HCT116 (cell line): ENCODE measurements at regions not wholly inside any gene's neighbourhood (a gene's known extent, or its start where the extent isn't known, plus 50 kb on each side); places are given as distances from the start of the nearest gene placed in this dataset.

Source experiments
- ATAC-seq: fragments of 200-7000 bp; cut with Tn5 transposase; 2 replicates; pipeline ENCODE4 v1.9.1; 2020; ENCODE audit warnings: mild to moderate bottlenecking, moderate library complexity
- BruUV-seq: library from RNA; stranded (reverse); fragments of 400-500 nt; replicated peaks from 2 replicates; lab custom pipeline; 2021; lab: Mats Ljungman, UMichigan
- CTCF ChIA-PET: fragments of 300-600 bp; sonication (Branson Sonifier 250); formaldehyde crosslinking; loops from one replicate; lab custom pipeline; 2021; ENCODE audit warnings: antibody characterized with exemption; lab: Charles Lee
- POLR2A ChIA-PET: fragments of 300-600, 350-600 bp; sonication (Branson Sonifier 250); formaldehyde crosslinking; loops from one replicate; lab custom pipeline; 2021; ENCODE audit warnings: antibody characterized with exemption; lab: Charles Lee
- RAD21 ChIA-PET, 2 experiments: fragments of 300-600 bp; sonication (Branson Sonifier 250); formaldehyde crosslinking; loops; one replicate each; lab custom pipeline; 2023; ENCODE audit warnings: low total read pairs in 2 of 2; ENCODE audit not compliant: uncharacterized antibody in 2 of 2, unreplicated experiment in 2 of 2, low non-redundant PET in 1 of 2; lab: Charles Lee
- DNase-seq: peaks from one replicate; pipeline ENCODE4 v3.0.0-alpha.2; 2010; ENCODE audit warnings: low read depth, low spot score
- H2AFZ ChIP-seq: fragments of 200-600 bp; shearing (Covaris generic), sonication (generic); 2 replicates; pipeline ENCODE4 v1.6.1; 2017; ENCODE audit warnings: low read depth, mixed run types, mixed read lengths, antibody characterized with exemption, low read length; ENCODE audit not compliant: poor library complexity, severe bottlenecking
- H3K27ac ChIP-seq: 2 replicates; pipeline ENCODE4 v1.5.1; 2012; ENCODE audit warnings: low read depth, low read length
- H3K27me3 ChIP-seq: fragments of 200-600 bp; sonication (generic); 2 replicates; pipeline ENCODE4 v1.6.1; 2016; ENCODE audit warnings: mixed run types, low read length, mixed read lengths; ENCODE audit not compliant: insufficient read depth
- H3K36me3 ChIP-seq, 2 experiments: fragments of 200-500 bp in 1 of 2; fragments of 200-600 bp in 1 of 2; sonication (Bioruptor generic) in 1 of 2; sonication (generic) in 1 of 2; 2 replicates each; pipeline versions ENCODE4 v1.5.1 to v1.6.1; 2014 to 2016; ENCODE audit warnings: low read length in 2 of 2, inconsistent platforms in 1 of 2, mixed read lengths in 1 of 2, mixed run types in 1 of 2; ENCODE audit not compliant: insufficient read depth in 2 of 2, control insufficient read depth in 1 of 2
- H3K4me1 ChIP-seq, 2 experiments: fragments of 200-600 bp in 1 of 2; sonication (generic) in 1 of 2; 2 replicates each; pipeline versions ENCODE4 v1.5.1 to v1.6.1; 2012 to 2017; ENCODE audit warnings: low read length in 2 of 2, inconsistent platforms in 1 of 2, mild to moderate bottlenecking in 1 of 2, mixed read lengths in 1 of 2, mixed run types in 1 of 2, moderate library complexity in 1 of 2; ENCODE audit not compliant: insufficient read depth in 2 of 2, control insufficient read depth in 1 of 2
- H3K4me2 ChIP-seq: fragments of 200-600 bp; sonication (generic); 2 replicates; pipeline ENCODE4 v1.6.1; 2017; ENCODE audit warnings: mixed run types, low read length, mixed read lengths
- H3K4me3 ChIP-seq, 2 experiments: fragments of 200-600 bp in 1 of 2; sonication (generic) in 1 of 2; replicated peaks in 1 of 2; 2 replicates each; pipeline ENCODE4 v1.5.1; 2011 to 2016; ENCODE audit warnings: low read length in 2 of 2, control low read depth in 1 of 2, low read depth in 1 of 2, mild to moderate bottlenecking in 1 of 2, mixed read lengths in 1 of 2, mixed run types in 1 of 2
- H3K79me2 ChIP-seq: fragments of 200-600 bp; sonication (generic); 2 replicates; pipeline ENCODE4 v1.6.1; 2017; ENCODE audit warnings: mild to moderate bottlenecking, mixed run types, low read length, moderate library complexity, mixed read lengths; ENCODE audit not compliant: insufficient read depth
- H3K9ac ChIP-seq: fragments of 200-600 bp; sonication (generic); 2 replicates; pipeline ENCODE4 v1.6.1; 2016; ENCODE audit warnings: low read length, mixed read lengths
- H3K9me2 ChIP-seq: fragments of 200-600 bp; sonication (generic), shearing (Covaris generic); 2 replicates; pipeline ENCODE4 v1.6.1; 2017; ENCODE audit warnings: mixed run types, mild to moderate bottlenecking, moderate library complexity; ENCODE audit not compliant: insufficient read depth
- H3K9me3 ChIP-seq, 2 experiments: fragments of 200-500 bp in 1 of 2; fragments of 200-600 bp in 1 of 2; sonication (Bioruptor generic) in 1 of 2; sonication (generic) in 1 of 2; 2 replicates each; pipeline ENCODE4 v1.6.1; 2014 to 2017; ENCODE audit warnings: low read length in 2 of 2, mixed read lengths in 2 of 2, inconsistent platforms in 1 of 2, low read depth in 1 of 2, mild to moderate bottlenecking in 1 of 2, mixed run types in 1 of 2, moderate library complexity in 1 of 2; ENCODE audit not compliant: control insufficient read depth in 1 of 2, insufficient read depth in 1 of 2
- H4K20me1 ChIP-seq: fragments of 200-600 bp; sonication (generic), shearing (Covaris generic); 2 replicates; pipeline ENCODE4 v1.6.1; 2017; ENCODE audit warnings: mixed run types, mild to moderate bottlenecking, moderate library complexity; ENCODE audit not compliant: insufficient read depth
- TCF7L2 ChIP-seq: IDR thresholded peaks from 2 replicates; pipeline ENCODE4 v1.7.0; 2011; ENCODE audit warnings: borderline replicate concordance, inconsistent platforms; ENCODE audit not compliant: insufficient read depth, insufficient read length; ENCODE audit errors: extremely low read depth
- ZFX ChIP-seq: fragments of 450-650 bp; IDR thresholded peaks from 2 replicates; pipeline ENCODE4 v1.6.1; 2017
- intact Hi-C: fragments of 100-400 bp; cut with micrococcal nuclease; formaldehyde crosslinking; loops from 2 replicates; pipeline ENCODE4 v1.10.0; 2022
- TF ChIP-seq, protein P1 (sequence below): IDR thresholded peaks from 2 replicates; pipeline ENCODE4 v1.6.1; 2011; ENCODE audit warnings: mild to moderate bottlenecking, low read length, moderate library complexity; ENCODE audit not compliant: insufficient replicate concordance; ENCODE audit errors: extremely low read depth
- TF ChIP-seq, protein P2 (sequence below): IDR thresholded peaks from 2 replicates; pipeline ENCODE4 v1.6.1; 2012; ENCODE audit warnings: low read depth

DNA sequence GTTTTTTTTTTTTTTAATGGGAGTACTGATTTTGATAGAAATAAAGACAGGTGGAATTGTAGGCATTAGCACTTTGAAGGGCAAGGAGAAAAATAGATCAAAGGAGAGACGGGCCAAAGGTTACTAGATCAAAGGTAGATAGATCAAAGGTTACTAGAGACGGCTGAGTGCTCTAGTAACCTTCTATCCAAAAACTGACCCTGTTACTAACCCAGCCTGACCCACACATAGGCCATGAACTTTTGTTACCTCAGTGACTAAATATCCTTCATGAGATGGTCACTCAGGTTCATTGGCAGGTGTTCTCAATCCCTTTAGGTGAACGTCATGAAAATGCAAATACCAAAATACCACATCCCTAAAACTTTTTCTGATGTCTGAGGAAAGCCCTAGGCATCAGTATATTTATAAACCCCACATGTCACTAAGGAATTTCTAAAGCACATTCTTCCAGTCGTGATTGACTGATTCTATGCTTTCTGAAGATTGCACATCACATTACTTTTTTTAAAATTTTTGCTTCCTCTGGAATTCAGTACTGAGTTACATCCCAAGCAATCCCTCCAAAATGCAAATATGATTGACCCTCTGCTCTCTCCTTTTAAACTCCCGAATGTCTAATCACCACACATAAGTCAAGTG lies 772.7 kb downstream of the BRINP1 start:
- Histone ChIP-seq H3K4me3 (no peak overlapping the region), H3K9ac (no peak overlapping the region), H2AFZ (no peak overlapping the region), H3K27ac (no peak overlapping the region), H3K4me2 (no peak overlapping the region), H3K9me2 (no peaks in the 10 kb centered on the region), H4K20me1 (no peaks in the 10 kb centered on the region), H3K9me3 (peaks cover under 1 to 17% of the 10 kb centered on the region in 2 experiments; a peak in 2 of 4 replicates), H3K4me1 (no peaks in the 10 kb centered on the region), H3K36me3 (no peaks in the 10 kb centered on the region), H3K27me3 (no peaks in the 10 kb centered on the region), H3K79me2 (no peaks in the 10 kb centered on the region)
- DNase-seq = no peak
- BruUV-seq = no TSS peak
- ATAC-seq = no peak
- POLR2A ChIA-PET = no interaction called here
- RAD21 ChIA-PET = no interaction called here
- TF ChIP-seq ZFX = no peak
- TF ChIP-seq, protein P1, sequence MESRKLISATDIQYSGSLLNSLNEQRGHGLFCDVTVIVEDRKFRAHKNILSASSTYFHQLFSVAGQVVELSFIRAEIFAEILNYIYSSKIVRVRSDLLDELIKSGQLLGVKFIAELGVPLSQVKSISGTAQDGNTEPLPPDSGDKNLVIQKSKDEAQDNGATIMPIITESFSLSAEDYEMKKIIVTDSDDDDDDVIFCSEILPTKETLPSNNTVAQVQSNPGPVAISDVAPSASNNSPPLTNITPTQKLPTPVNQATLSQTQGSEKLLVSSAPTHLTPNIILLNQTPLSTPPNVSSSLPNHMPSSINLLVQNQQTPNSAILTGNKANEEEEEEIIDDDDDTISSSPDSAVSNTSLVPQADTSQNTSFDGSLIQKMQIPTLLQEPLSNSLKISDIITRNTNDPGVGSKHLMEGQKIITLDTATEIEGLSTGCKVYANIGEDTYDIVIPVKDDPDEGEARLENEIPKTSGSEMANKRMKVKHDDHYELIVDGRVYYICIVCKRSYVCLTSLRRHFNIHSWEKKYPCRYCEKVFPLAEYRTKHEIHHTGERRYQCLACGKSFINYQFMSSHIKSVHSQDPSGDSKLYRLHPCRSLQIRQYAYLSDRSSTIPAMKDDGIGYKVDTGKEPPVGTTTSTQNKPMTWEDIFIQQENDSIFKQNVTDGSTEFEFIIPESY = no peak
- TF ChIP-seq, protein P2, sequence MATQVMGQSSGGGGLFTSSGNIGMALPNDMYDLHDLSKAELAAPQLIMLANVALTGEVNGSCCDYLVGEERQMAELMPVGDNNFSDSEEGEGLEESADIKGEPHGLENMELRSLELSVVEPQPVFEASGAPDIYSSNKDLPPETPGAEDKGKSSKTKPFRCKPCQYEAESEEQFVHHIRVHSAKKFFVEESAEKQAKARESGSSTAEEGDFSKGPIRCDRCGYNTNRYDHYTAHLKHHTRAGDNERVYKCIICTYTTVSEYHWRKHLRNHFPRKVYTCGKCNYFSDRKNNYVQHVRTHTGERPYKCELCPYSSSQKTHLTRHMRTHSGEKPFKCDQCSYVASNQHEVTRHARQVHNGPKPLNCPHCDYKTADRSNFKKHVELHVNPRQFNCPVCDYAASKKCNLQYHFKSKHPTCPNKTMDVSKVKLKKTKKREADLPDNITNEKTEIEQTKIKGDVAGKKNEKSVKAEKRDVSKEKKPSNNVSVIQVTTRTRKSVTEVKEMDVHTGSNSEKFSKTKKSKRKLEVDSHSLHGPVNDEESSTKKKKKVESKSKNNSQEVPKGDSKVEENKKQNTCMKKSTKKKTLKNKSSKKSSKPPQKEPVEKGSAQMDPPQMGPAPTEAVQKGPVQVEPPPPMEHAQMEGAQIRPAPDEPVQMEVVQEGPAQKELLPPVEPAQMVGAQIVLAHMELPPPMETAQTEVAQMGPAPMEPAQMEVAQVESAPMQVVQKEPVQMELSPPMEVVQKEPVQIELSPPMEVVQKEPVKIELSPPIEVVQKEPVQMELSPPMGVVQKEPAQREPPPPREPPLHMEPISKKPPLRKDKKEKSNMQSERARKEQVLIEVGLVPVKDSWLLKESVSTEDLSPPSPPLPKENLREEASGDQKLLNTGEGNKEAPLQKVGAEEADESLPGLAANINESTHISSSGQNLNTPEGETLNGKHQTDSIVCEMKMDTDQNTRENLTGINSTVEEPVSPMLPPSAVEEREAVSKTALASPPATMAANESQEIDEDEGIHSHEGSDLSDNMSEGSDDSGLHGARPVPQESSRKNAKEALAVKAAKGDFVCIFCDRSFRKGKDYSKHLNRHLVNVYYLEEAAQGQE = no peak
- TF ChIP-seq TCF7L2 = no peak
- CTCF ChIA-PET = no interaction called here
- intact Hi-C loops = no loop called here
